Lower leg skin (tissue), 3 donors: ENCODE measurements at regions not wholly inside any gene's neighbourhood (a gene's known extent, or its start where the extent isn't known, plus 50 kb on each side); places are given as distances from the start of the nearest gene placed in this dataset.

ENCODE experiments used
- CTCF ChIP-seq, 3 donors: fragments of 450-650 bp; IDR thresholded peaks; one replicate each; pipeline ENCODE4 v1.5.1; 2016; ENCODE audit warnings: antibody characterized with exemption in 3 of 3, mild to moderate bottlenecking in 3 of 3, moderate library complexity in 2 of 3
- POLR2A ChIP-seq, 2 donors: fragments of 450-650 bp; IDR thresholded peaks; one replicate each; pipeline ENCODE4 v1.6.1; 2016 to 2017; ENCODE audit warnings: antibody characterized with exemption in 2 of 2, mild to moderate bottlenecking in 1 of 2, moderate library complexity in 1 of 2

- TF ChIP-seq CTCF (IDR thresholded peaks at IDR 0.05) = no peak
- no peak for TF ChIP-seq POLR2A (IDR thresholded peaks at IDR 0.05)
Observed at GRCh38 chr13:44221657-44222056, 152.0 kb upstream of the SERP2 start.
